ENCODE measurements at regions not wholly inside any gene's neighbourhood (a gene's known extent, or its start where the extent isn't known, plus 50 kb on each side); places are given as distances from the start of the nearest gene placed in this dataset.

GRCh38 chr4:32191961-32192360, 1471.8 kb downstream of the PCDH7 start:
- no peak for TF ChIP-seq CTCF (IDR thresholded peaks at IDR 0.05; ENCODE audit: low read length)
- TF ChIP-seq EZH2 (IDR thresholded peaks at IDR 0.05; ENCODE audit: borderline replicate concordance, low read length): no peak

All from OCI-LY1 (cell line).